ENCODE measurements at regions not wholly inside any gene's neighbourhood (a gene's known extent, or its start where the extent isn't known, plus 50 kb on each side); places are given as distances from the start of the nearest gene placed in this dataset.

DNA sequence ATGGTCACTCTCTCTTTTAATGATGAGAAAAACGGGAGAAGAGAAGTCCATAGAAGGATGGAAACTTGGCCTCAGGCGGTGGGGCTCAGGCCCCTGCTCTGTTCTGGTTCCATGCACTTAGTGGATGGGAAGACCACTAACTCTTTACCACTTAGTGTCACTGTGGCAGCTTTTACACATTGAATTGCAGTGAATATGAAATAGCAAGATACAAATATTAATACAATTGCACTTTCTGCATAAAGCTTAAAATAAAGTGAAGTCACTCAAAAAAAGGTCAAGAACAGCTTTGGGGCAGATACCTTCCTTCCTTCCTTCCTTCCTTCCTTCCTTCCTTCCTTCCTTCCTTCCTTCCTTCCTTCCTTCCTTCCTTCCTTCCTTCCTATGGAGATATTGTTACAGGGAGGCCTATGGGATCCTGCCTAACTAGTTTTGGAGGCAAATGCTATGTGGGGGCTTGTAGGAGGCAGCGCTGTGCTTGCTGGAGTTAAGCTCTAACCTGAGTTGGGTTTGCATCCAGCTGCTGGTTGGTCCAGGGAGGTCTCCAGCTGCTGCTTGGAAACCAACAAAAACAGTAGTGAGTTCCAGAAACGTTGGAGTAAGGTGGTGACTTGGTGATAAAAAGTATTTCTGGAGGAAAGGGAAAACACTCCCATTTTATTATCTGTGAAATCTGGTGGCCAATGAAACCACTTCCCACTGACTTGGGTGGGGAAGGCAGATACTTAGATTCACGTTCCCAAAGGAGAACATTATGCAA lies 62.3 kb upstream of the NKX2-2 start:
- peak; percentile 17 for DNase-seq

DNA sequence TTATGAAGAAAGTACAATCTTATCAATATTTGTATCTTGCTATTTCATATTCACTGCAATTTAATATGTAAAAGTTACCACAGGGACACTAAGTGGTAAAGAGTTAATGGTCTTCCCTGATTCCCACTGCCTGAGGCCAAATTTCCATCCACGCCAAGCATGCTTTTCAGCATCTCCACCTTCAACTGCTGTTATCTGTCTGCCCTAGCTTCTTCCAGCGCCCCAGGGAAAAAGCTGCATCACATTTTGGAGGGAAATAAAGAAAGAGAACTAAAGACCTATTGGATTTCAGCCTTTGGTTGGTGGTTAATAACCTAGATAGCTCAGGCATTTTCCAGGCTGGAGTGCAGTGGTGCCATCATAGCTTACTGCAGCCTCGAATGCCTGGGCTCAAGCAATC lies 61.3 kb upstream of the NKX2-2 start:
- no peak for DNase-seq

DNA sequence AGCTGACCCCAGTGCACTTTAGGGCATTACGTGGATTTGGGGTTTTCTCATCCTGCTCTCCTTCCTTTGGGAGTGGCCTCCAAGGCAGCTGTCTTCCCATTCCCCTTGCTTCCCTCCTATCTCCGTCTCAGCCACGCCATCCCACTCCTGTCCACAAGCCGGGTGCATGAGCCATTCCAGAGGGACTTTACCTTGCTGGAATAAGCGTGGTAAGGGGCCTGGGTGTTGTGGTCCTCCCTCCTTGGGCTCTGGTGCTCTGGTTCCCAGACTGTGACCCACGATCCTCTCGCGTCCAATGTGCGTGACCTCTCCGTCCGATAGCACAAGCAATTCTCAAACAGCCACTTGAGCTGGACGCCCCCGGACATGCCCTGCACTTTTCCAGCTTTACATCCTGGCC lies 60.6 kb upstream of the NKX2-2 start:
- no peak for DNase-seq

DNA sequence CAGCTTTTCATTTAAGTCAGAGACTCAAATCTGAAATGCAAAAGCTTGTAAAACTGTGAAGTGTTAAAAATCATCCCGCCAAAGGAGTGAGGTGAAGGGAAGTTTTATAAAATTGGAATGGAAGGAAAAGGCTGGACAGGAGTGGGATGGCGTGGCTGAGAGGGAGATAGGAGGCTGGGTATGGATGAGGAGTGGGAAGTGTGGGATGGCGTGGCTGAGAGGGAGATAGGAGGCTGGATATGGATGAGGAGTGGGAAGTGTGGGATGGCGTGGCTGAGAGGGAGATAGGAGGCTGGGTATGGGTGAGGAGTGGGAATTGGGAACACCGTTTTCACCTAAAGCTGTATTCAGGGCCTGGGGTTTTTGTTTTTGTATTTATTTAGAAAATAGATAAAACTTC lies 59.4 kb upstream of the NKX2-2 start:
- no peak for DNase-seq

DNA sequence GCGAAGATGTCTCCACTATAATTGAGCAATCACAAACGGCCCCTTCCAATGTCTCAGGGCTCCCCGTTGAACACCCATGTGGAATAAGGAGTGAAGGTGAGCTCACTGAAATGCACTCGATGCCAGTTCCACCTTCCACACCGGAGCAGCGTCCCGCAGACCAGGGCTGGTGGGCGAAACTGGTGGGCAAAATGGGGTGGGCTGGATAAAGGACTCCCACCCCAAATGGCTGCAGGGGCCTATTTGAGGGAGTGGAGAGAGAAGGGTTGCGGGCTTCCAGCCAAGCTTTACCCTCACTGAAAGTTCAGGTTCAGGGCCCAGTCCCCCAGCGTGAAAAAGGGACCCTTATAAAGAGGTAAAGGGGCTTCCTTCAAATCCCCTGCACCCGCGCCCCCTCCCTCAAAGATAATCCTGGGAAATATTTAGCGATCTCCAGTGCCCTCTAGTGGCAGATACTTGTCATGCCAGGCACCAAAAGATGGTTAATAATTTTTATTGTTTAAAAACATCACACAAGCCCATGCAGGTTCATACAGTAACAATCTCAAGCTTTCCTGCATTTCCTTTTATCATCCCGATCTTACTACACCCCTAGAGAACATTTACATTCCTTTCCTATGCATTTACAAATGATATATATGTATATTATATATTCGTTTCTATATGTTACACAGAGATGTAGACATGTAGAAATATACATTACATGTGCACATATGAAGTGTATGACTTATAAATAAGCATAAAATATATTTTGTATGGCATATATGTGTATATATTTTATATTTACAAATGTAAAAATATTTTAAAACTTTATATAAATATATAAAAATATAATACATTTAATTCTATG lies 58.2 kb upstream of the NKX2-2 start:
- DNase-seq, result peak; percentile 16

DNA sequence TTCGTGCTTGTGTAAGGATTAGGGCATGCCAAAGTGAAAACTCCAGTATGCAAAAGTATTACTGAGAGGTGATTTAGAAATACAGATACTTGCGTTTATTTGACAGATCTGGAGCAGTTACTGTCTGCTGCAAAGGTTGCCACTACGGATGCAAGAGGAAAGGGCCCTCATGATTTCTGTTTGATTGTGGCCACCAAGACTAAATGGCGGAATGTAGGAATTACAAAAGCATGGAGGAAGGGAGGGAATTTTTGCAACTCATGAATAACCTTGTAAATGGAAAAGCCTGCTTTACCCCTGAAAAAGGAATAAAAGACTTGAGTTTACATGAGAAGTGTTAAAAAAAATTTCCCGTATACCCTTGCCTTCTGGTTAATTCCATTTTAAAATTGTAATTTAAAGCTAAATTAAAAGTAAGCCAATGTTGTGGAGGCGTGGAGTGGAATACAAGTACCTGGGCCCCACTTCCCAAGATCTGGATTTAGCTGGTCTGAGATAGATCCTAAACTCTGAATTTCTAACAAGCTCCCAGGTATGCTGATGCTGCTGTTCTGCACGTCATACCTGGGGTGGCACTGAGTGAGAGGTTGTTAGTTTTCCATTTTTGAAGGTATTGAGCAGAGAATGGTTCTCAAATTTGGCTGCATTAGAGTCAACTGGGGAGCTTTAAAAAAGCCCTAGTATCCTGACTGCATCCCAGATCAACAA lies 56.6 kb upstream of the NKX2-2 start:
- no peak for DNase-seq

DNA sequence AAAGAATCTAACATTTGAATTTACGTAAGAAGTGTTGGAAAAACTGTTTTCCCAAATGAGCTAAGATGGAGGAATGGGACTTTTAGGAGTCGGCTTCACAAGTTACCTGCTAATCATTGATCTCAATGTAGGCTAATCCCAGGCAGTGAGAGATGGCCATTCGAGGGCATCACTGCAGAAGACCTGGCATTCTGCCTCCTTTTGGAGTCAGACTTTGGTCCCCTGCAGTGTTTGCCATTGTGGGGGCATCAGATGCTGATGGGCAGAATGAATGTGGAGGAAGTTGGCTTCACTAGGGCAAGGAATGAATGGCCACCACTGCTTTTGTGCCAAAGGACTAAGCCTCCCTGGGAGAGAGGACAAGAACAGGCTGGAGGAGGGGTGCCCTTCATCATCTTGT lies 55.7 kb upstream of the NKX2-2 start:
- DNase-seq, result no peak

DNA sequence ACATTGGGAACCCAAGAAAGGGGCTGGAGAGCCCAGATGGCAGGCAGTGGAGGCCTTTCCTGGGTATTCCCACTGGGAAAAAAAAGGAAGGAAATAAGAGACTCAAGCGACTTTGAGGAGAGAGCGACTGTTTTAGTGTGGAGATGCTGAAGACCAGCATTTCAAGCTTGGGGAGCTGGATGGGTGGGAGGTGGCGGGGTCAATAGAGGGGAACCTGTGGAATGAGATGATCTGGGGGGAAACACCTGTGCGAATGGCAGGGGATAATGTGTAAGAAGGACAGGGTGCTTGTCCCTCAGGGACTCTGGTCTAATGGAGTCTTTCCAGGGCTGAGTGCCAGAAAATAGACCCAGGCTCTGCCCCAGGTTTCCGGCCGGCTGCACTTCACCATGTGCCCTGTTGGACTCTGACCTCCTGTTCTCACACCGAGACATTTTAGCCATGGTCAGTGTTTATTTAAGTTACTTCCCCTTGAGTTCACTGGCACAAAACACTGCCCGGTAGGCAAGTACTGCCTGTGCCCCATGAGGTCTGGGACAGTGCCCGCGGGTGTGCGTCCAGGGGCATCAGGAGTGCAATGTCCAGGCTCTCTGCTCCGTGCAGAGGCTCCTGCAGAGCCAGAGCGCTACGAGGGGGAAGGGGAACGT lies 50.4 kb upstream of the NKX2-2 start:
- DNase-seq, result no peak
